ENCODE measurements at regions not wholly inside any gene's neighbourhood (a gene's known extent, or its start where the extent isn't known, plus 50 kb on each side); places are given as distances from the start of the nearest gene placed in this dataset.

- DNase-seq = no peak
These were observed 146.6 kb upstream of the TBL1X start for GRCh38 chrX:9318213-9318612.

- DNase-seq = no peak
These were observed 146.1 kb upstream of the TBL1X start for GRCh38 chrX:9318766-9319165.

- no peak for DNase-seq
These were observed 143.9 kb upstream of the TBL1X start for GRCh38 chrX:9320940-9321339.

- DNase-seq = no peak
These were observed 140.2 kb upstream of the TBL1X start for GRCh38 chrX:9324676-9325075.

- DNase-seq = no peak
These were observed 138.5 kb upstream of the TBL1X start for GRCh38 chrX:9326369-9326768.

- no peak for DNase-seq
These were observed 137.6 kb upstream of the TBL1X start for GRCh38 chrX:9327086-9327746.

GRCh38 chrX:9327747-9328145 lies 137.1 kb upstream of the TBL1X start:
- peak; percentile 41 for DNase-seq

GRCh38 chrX:9329056-9329455 lies 135.8 kb upstream of the TBL1X start:
- no peak for DNase-seq

- no peak for DNase-seq
These were observed 134.4 kb upstream of the TBL1X start for GRCh38 chrX:9330249-9330982.

- DNase-seq = no peak
These were observed 130.8 kb upstream of the TBL1X start for GRCh38 chrX:9333873-9334560.

- DNase-seq = no peak
These were observed 129.6 kb upstream of the TBL1X start for GRCh38 chrX:9335251-9335650.

- DNase-seq = no peak
These were observed 128.4 kb upstream of the TBL1X start for GRCh38 chrX:9336456-9336855.

- no peak for DNase-seq
These were observed 127.8 kb upstream of the TBL1X start for GRCh38 chrX:9337046-9337445.

GRCh38 chrX:9338986-9339385 lies 125.9 kb upstream of the TBL1X start:
- DNase-seq = no peak

- no peak for DNase-seq
These were observed 125.0 kb upstream of the TBL1X start for GRCh38 chrX:9339603-9340491.

- DNase-seq = no peak
These were observed 124.1 kb upstream of the TBL1X start for GRCh38 chrX:9340598-9341290.

- DNase-seq = no peak
These were observed 123.3 kb upstream of the TBL1X start for GRCh38 chrX:9341291-9342201.

GRCh38 chrX:9342561-9343051 lies 122.3 kb upstream of the TBL1X start:
- DNase-seq = peak; percentile 30

- DNase-seq = no peak
These were observed 120.9 kb upstream of the TBL1X start for GRCh38 chrX:9343971-9344370.

GRCh38 chrX:9345957-9346356 lies 118.9 kb upstream of the TBL1X start:
- DNase-seq = no peak
